CD14-positive monocyte (primary cell): ENCODE measurements at regions not wholly inside any gene's neighbourhood (a gene's known extent, or its start where the extent isn't known, plus 50 kb on each side); places are given as distances from the start of the nearest gene placed in this dataset.

Experiments used
- DNase-seq, 3 donors: peaks; one replicate each; pipeline ENCODE4 v3.0.0-alpha.2; 2011 to 2022
- H2AFZ ChIP-seq: 2 replicates; pipeline ENCODE4 v1.6.0; 2012; ENCODE audit warnings: mild to moderate bottlenecking, low read depth, low read length, inconsistent platforms; ENCODE audit not compliant: insufficient read depth, poor library complexity, severe bottlenecking
- H3K27ac ChIP-seq, 2 donors: 1 replicate in 1 of 2; 2 replicates in 1 of 2; pipeline ENCODE4 v1.5.1; 2012 to 2013; ENCODE audit warnings: low read length in 2 of 2, control low read depth in 1 of 2, inconsistent platforms in 1 of 2, low read depth in 1 of 2, mild to moderate bottlenecking in 1 of 2
- H3K27me3 ChIP-seq, 2 donors: one replicate each; pipeline versions ENCODE4 v1.6.0 to v1.6.1; 2011 to 2013; ENCODE audit warnings: low read length in 2 of 2; ENCODE audit not compliant: control insufficient read depth in 2 of 2, insufficient read depth in 2 of 2
- H3K36me3 ChIP-seq, 2 donors: replicated peaks in 1 of 2; 1 replicate in 1 of 2; 2 replicates in 1 of 2; pipeline versions ENCODE4 v1.5.1 to v1.6.1; 2012 to 2013; ENCODE audit warnings: low read length in 2 of 2, control low read depth in 1 of 2, inconsistent platforms in 1 of 2, mild to moderate bottlenecking in 1 of 2; ENCODE audit not compliant: insufficient read depth in 2 of 2, control insufficient read depth in 1 of 2
- H3K4me1 ChIP-seq, 2 donors: 1 replicate in 1 of 2; 2 replicates in 1 of 2; pipeline versions ENCODE4 v1.5.1 to v1.6.1; 2012 to 2013; ENCODE audit warnings: low read length in 2 of 2, control low read depth in 1 of 2, inconsistent platforms in 1 of 2, mild to moderate bottlenecking in 1 of 2, moderate library complexity in 1 of 2; ENCODE audit not compliant: insufficient read depth in 2 of 2, control insufficient read depth in 1 of 2
- H3K4me2 ChIP-seq: replicated peaks from 2 replicates; pipeline ENCODE3; 2012; ENCODE audit warnings: low read length, moderate library complexity, mild to moderate bottlenecking; ENCODE audit not compliant: poor library complexity, severe bottlenecking; ENCODE audit errors: extremely low read depth
- H3K4me3 ChIP-seq, 3 experiments: fragments of 200-600 bp in 1 of 3; sonication (generic) in 1 of 3; replicated peaks in 1 of 3; 1 replicate in 2 of 3; 2 replicates in 1 of 3; pipeline ENCODE4 v1.5.1; 2011 to 2013; ENCODE audit warnings: low read length in 3 of 3, mild to moderate bottlenecking in 3 of 3, control low read depth in 2 of 3, low read depth in 2 of 3, inconsistent platforms in 1 of 3, moderate library complexity in 1 of 3
- H3K79me2 ChIP-seq: 2 replicates; pipeline ENCODE4 v1.6.0; 2012; ENCODE audit warnings: mild to moderate bottlenecking, control low read depth, inconsistent platforms, low read length, moderate library complexity; ENCODE audit not compliant: insufficient read depth
- H3K9ac ChIP-seq: 2 replicates; pipeline ENCODE4 v1.6.0; 2017; ENCODE audit warnings: low read length, mild to moderate bottlenecking; ENCODE audit not compliant: insufficient read depth, poor library complexity, severe bottlenecking
- H3K9me3 ChIP-seq, 2 donors: replicated peaks in 1 of 2; 1 replicate in 1 of 2; 2 replicates in 1 of 2; pipeline versions ENCODE4 v1.5.1 to v1.6.1; 2012 to 2013; ENCODE audit warnings: low read length in 2 of 2, control low read depth in 1 of 2; ENCODE audit not compliant: control insufficient read depth in 1 of 2, insufficient read depth in 1 of 2
- H4K20me1 ChIP-seq: 2 replicates; pipeline ENCODE4 v1.6.0; 2012; ENCODE audit warnings: mild to moderate bottlenecking, low read length, control low read depth, moderate library complexity; ENCODE audit not compliant: insufficient read depth
- H3K27ac Mint-ChIP-seq, 7 donors: one replicate each; pipeline ENCODE4 v1.8.0; 2020; ENCODE audit warnings: mild to moderate bottlenecking in 7 of 7, mixed read lengths in 7 of 7, moderate library complexity in 6 of 7, inconsistent platforms in 2 of 7
- H3K27me3 Mint-ChIP-seq, 3 donors: one replicate each; pipeline ENCODE4 v1.8.0; 2021 to 2022; ENCODE audit warnings: low read depth in 3 of 3, mild to moderate bottlenecking in 3 of 3, mixed read lengths in 3 of 3, moderate library complexity in 3 of 3, inconsistent platforms in 1 of 3
- H3K36me3 Mint-ChIP-seq, 2 donors: one replicate each; pipeline ENCODE4 v1.8.0; 2020; ENCODE audit warnings: mixed read lengths in 2 of 2, inconsistent platforms in 1 of 2, mild to moderate bottlenecking in 1 of 2
- H3K4me1 Mint-ChIP-seq: one replicate; pipeline ENCODE4 v1.8.0; 2020; ENCODE audit warnings: mild to moderate bottlenecking, mixed read lengths
- H3K4me3 Mint-ChIP-seq, 2 donors: one replicate each; pipeline ENCODE4 v1.8.0; 2020; ENCODE audit warnings: mild to moderate bottlenecking in 2 of 2, mixed read lengths in 2 of 2, moderate library complexity in 1 of 2
- H3K9me3 Mint-ChIP-seq, 7 donors: one replicate each; pipeline ENCODE4 v1.8.0; 2020 to 2022; ENCODE audit warnings: mixed read lengths in 7 of 7, mild to moderate bottlenecking in 6 of 7, moderate library complexity in 6 of 7, inconsistent platforms in 2 of 7
- CTCF ChIP-seq: fragments of 200-600 bp; IDR thresholded peaks from one replicate; pipeline ENCODE4 v1.8.0; 2022; ENCODE audit warnings: antibody characterized with exemption, mild to moderate bottlenecking
- WGBS: methylation state at CpG from one replicate; pipeline ENCODE4 v1.1.5; 2013; ENCODE audit warnings: missing lambda C conversion rate; ENCODE audit not compliant: insufficient coverage; 5-methylcytosine and 5-hydroxymethylcytosine counted together
- intact Hi-C, 2 donors: fragments of 100-400 bp; cut with micrococcal nuclease; formaldehyde crosslinking; loops; one replicate each; pipeline versions ENCODE4 v1.15.0 to v1.15.1; 2023

GRCh38 chr10:124288928-124289850, 129.5 kb downstream of the OAT start:
- intact Hi-C loops = no loop called here
- H3K27me3 ChIP-seq = no peaks in the 10 kb centered on the region
- peaks cover 83 to 89% of the 10 kb centered on the region in 2 donors for H3K4me1 ChIP-seq
- Mint-ChIP-seq H3K4me3 (peak overlapping the region in 1 of 2 donors; percentile 69), H3K27ac (peak overlapping the region; percentile 98 to 99 (median 99)), H3K27me3 (peaks cover 0 to 12% (median 1%) of the 10 kb centered on the region in 3 donors), H3K36me3 (peaks cover 0 to 2% of the 10 kb centered on the region in 2 donors), H3K9me3 (peaks cover 0 to 2% (median 0%) of the 10 kb centered on the region in 7 donors), H3K4me1 (peaks cover 90% of the 10 kb centered on the region)
- peak overlapping the region; percentile 71 for H3K9ac ChIP-seq
- H3K4me3 ChIP-seq = peak overlapping the region in 1 of 3 experiments; percentile 9
- no peak for TF ChIP-seq CTCF
- peak in 1 of 3 donors; percentile 17 for DNase-seq
- peak overlapping the region; percentile 12 for H3K4me2 ChIP-seq
- no peaks in the 10 kb centered on the region for H3K36me3 ChIP-seq
- H3K79me2 ChIP-seq = peaks cover 6% of the 10 kb centered on the region
- H4K20me1 ChIP-seq = no peaks in the 10 kb centered on the region
- WGBS = 81% methylated on average over 14 of the region's 21 CpGs
- peak overlapping the region; percentile 95 to 97 for H3K27ac ChIP-seq
- no peaks in the 10 kb centered on the region for H3K9me3 ChIP-seq
- peak overlapping the region; percentile 0 for H2AFZ ChIP-seq

GRCh38 chr10:124288486-124288885, 130.2 kb downstream of the OAT start:
- H3K27ac Mint-ChIP-seq = peak overlapping the region in 6 of 7 donors; percentile 15 to 85 (median 34)
- H3K4me3 Mint-ChIP-seq = no peak overlapping the region
- Histone ChIP-seq H3K4me3 (no peak overlapping the region), H3K4me2 (no peak overlapping the region), H3K9ac (no peak overlapping the region), H3K27ac (peak overlapping the region in 1 of 2 donors; percentile 97), H3K9me3 (no peaks in the 10 kb centered on the region), H3K27me3 (no peaks in the 10 kb centered on the region), H4K20me1 (no peaks in the 10 kb centered on the region), H3K4me1 (peaks cover 83 to 92% of the 10 kb centered on the region in 2 donors), H3K79me2 (peaks cover 6% of the 10 kb centered on the region), H2AFZ (no peak overlapping the region), H3K36me3 (no peaks in the 10 kb centered on the region)
- peaks cover 0 to 2% (median 0%) of the 10 kb centered on the region in 7 donors for H3K9me3 Mint-ChIP-seq
- DNase-seq = no peak
- WGBS = 94% methylated on average over 5 of the region's 8 CpGs
- H3K36me3 Mint-ChIP-seq = peaks cover 0 to 2% of the 10 kb centered on the region in 2 donors
- peaks cover 0 to 12% (median 1%) of the 10 kb centered on the region in 3 donors for H3K27me3 Mint-ChIP-seq
- H3K4me1 Mint-ChIP-seq = peaks cover 95% of the 10 kb centered on the region
- TF ChIP-seq CTCF = no peak
- intact Hi-C loops = no loop called here
